GM19351 (cell line): ENCODE measurements at regions not wholly inside any gene's neighbourhood (a gene's known extent, or its start where the extent isn't known, plus 50 kb on each side); places are given as distances from the start of the nearest gene placed in this dataset.

Source experiments
- ATAC-seq: cut with Tn5 transposase; IDR thresholded peaks from one replicate; pipeline ENCODE4 v1.9.1; 2021; ENCODE audit warnings: mild to moderate bottlenecking, moderate library complexity; ENCODE audit not compliant: unreplicated experiment

DNA sequence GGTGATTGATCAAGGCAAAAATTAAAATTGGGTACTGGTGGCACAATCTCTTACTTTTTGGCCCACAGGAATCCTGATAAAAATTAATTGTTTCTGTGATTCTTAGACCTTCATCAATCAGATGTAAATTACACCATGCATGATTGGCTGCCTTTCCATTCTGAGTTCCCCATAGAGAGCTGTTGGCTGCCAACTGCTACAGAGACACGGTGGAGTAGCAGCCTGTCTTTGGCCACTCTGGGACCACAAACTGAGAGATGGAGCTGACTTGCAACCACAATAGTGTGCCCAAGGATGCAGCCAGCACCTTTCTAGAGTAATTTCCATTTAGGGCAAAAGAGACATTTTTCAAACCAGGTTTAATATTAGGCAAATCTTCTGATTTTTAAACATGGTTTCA, 274.3 kb upstream of the MMS22L start:
- ATAC-seq, result no peak

DNA sequence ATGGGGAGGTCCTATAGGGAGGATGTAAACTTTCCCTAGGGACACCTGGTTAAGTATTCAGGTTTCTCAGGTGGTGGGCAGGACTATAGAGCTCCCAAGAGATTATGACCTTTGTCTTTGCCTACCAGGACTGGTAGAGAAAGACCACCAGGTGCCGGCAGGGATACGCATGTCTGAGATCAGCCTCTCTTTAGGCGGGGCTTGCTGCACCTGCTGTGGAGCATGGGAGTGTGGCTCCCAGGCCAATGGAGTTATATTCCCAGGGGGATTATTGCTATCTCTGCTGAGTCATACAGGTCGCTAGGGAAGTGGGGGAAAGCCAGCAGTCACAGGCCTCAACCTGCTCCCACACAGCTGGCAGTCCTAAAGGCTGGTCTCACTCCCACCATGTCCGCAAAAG, 280.5 kb upstream of the MMS22L start:
- ATAC-seq, result no peak

DNA sequence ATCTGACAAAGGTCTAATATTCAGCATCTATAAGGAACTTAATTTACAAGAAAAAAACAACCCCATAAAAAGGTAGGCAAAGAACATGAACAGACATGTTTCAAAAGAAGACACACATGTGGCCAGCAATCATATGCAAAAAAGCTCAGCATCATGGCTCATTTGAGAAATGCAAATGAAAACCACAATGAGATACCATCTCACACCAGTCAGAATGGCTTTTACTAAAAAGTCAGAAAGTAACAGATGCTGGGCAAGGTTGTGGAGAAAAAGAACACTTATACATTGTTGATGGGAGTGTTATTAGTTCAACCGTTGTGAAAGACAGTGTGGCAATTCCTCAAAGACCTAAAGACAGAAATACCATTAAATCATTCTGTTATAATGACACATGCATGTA, 289.9 kb upstream of the MMS22L start:
- ATAC-seq, result no peak

GRCh38 chr6:97586344-97586743, 303.3 kb upstream of the MMS22L start:
- ATAC-seq, result peak; percentile 77

- no peak for ATAC-seq
Measured at GRCh38 chr6:97591955-97592354, 308.9 kb upstream of the MMS22L start.

- peak; percentile 68 for ATAC-seq
Measured at GRCh38 chr6:97594844-97595243, 311.8 kb upstream of the MMS22L start.

DNA sequence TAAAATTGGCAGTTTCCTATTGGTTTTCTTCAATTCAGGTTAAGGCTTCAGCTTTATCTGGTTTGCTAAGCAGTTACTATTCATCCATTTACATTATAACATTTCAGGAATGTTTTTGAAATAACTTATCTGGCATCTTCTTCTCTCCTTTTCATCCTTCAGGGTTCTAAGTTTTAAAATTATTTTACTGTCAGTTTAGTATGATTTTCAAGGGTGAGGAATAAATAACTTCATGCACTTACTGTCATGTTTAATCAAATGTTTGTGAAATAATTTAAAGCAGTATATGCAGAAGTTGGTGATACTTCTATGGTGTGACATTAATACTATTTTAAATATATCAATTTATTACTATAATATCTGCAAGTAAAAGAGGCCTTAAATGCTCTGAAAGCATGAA, 338.1 kb upstream of the MMS22L start:
- no peak for ATAC-seq

- no peak for ATAC-seq
Measured at GRCh38 chr6:97626671-97627441, 343.8 kb upstream of the MMS22L start.

DNA sequence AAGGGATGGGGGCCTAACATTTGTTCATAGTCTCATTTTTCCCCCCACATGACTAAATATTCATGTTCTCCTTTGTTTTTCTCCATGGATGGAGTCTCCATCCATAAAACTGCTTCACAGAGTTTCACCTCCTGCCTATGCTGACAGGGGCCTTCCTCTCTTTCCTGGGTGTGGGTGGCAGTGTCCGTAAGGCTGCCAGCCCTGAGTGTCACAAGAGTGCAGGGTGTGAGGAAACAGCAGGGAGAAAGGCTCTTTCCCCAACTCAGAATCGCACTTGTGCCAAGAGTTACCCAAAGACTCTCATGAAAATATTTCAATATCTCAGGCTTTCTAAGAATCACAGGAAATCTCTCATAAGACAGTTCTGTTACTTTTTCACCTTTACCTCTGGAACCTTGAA, 346.2 kb upstream of the MMS22L start:
- no peak for ATAC-seq

DNA sequence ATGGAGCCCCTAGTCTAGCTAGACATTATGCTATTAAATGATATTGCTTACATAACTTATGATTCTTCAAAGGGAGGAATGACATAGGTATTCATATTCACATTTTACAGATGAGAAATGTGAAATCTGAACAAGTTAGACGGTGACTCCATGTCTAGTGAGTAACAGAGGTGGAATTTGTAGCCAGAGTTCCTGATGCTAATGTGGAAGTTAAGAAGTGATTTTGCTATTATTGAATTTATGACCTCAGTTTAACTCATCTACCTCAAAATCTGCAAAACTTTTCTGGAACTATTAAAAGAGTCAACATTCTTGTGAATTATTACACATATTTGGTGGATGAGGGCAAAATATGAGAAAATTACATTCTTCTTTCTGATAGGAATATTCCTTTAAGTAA, 347.6 kb upstream of the MMS22L start:
- ATAC-seq, result no peak

DNA sequence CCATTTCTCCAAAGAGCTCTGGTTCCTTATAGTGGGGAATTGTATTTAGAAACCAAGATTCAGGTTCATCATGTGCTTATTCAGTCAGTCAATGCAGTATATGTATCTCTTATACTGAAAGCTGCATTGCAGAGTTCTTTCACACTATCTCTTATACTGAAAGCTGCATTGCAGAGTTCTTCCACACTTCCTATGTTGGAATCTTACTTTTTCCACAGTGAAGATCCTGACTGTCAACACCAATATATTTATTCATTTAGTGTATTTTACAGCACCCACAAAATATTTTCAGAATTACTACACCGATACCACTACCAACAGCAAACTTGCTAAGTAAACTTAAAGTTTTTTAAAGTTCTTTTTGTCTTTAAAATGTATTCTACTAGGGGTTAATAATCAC, 349.3 kb upstream of the MMS22L start:
- ATAC-seq, result no peak

DNA sequence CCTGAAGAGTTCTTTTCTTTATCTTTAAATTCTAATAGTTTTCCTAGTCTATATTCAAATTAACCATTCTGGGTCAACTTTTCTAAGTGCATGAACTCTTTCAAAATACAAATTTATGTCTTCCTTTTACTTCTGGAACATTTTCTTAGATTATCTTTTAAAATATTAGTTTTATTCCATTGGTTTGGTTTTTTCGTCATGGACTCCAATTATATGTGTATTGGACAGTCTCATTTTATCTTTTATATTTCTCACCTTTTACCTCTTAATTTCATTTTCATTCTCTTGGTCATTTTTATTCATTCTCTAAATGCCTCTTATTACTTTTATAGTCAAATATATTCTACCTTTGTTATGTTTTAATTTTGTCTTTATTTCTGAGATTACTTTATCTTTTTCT, 356.7 kb upstream of the MMS22L start:
- ATAC-seq, result no peak

DNA sequence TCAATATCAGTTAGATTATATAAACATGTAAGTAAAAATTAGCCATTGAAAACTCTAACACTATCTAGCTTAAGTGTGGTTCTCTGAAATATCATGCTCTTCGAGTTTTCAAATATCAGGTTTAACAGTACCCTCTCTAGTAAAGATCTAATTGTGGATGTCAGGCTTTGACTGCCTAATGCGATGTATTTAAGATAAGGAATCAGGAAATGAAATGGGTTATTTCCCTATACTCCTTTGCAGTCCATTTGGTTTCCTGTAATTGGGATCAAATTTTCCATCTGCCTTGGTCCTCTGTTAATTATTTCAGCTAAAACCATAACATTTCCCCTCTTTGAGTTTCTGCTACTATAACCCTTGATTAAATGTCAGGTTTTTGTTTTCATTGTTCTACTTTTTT, 361.3 kb upstream of the MMS22L start:
- ATAC-seq, result no peak

GRCh38 chr6:97645757-97646156, 362.7 kb upstream of the MMS22L start:
- no peak for ATAC-seq

GRCh38 chr6:97653076-97653475, 370.1 kb upstream of the MMS22L start:
- no peak for ATAC-seq

DNA sequence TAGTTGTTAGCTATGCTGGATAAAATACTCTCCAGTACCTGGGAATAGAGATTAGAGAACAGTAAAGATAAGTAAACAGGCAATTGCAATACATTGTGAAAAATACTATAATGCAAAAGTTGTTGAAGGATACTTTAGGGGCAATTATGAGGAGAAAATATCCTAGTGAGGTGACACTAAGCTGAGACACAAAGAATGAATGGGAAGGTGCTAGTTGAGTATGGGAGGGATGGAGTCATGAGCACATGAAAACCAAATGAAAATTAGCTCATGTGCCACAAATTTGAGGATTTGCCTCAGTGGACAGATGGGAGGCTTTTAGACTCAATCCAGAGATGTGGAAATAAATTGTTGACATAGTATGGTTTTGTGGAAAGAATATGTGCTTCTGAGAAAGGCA, 370.5 kb upstream of the MMS22L start:
- ATAC-seq, result no peak

- no peak for ATAC-seq
Measured at GRCh38 chr6:97654674-97655073, 371.7 kb upstream of the MMS22L start.

GRCh38 chr6:97656236-97656635, 373.2 kb upstream of the MMS22L start:
- ATAC-seq, result no peak

GRCh38 chr6:97656706-97657350, 373.8 kb upstream of the MMS22L start:
- no peak for ATAC-seq

- ATAC-seq, result no peak
Measured at GRCh38 chr6:97658090-97658489, 375.1 kb upstream of the MMS22L start.

GRCh38 chr6:97663252-97663651, 380.2 kb upstream of the MMS22L start:
- no peak for ATAC-seq

DNA sequence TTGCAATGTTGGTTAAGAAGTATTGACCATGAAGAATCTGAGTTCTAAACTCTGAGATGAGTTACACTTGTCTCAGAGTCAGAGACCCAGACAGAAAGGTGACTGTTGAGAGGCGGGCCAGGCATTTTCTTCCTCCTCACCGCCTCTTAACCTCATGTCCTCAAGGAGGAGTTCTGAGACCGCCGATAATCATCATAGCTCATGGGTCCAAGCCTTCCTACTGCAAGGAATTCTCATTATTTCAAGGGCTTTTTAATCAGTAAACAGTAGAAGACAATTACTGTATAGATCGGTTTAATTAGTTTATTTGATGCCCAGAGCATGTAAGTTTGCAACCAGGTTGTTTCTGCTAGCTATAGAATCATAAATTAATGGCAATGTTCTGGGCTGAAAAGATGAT, 382.4 kb upstream of the MMS22L start:
- no peak for ATAC-seq

DNA sequence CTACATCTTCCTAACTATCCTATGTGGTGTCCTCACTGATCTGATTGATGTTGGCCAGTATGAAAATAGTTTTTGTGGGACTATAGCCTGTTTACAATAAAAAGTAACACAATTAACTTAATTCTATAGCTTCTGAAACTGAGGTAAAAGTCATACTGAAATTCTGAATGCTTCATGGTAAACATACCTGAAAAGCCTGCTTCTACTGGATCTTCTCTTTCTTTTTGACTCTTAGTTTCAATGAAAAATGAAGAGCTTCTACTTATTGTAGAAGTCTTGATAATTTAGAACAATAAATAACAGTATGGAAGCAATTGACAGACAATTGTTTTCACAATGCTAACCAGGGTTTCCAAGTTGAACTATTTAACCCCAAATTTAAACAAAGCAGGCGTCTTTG, 383.9 kb upstream of the MMS22L start:
- ATAC-seq, result no peak
